Smooth muscle cell (in vitro differentiated cells): ENCODE measurements at regions not wholly inside any gene's neighbourhood (a gene's known extent, or its start where the extent isn't known, plus 50 kb on each side); places are given as distances from the start of the nearest gene placed in this dataset.
A peak's percentile ranks its signal among the peaks of the same experiment; 100 is the strongest.

Experiments used
- DNase-seq: peaks from one replicate; lab custom pipeline; 2025; ENCODE audit not compliant: unreplicated experiment; lab: John Stamatoyannopoulos, UW
- H2AFZ ChIP-seq: fragments of 200-600 bp; sonication (generic); 2 replicates; pipeline ENCODE4 v1.6.0; 2016; ENCODE audit warnings: antibody characterized with exemption, low read depth, mild to moderate bottlenecking
- H3F3A ChIP-seq: fragments of 200-600 bp; sonication (generic); 2 replicates; pipeline ENCODE4 v1.6.0; 2017; ENCODE audit warnings: antibody characterized with exemption, low read depth
- H3K27ac ChIP-seq: fragments of 200-600 bp; sonication (generic); 2 replicates; pipeline ENCODE4 v1.5.1; 2016; ENCODE audit warnings: low read depth, mild to moderate bottlenecking
- H3K27me3 ChIP-seq: fragments of 200-600 bp; sonication (generic); 2 replicates; pipeline ENCODE4 v1.6.1; 2016; ENCODE audit warnings: low read depth, mild to moderate bottlenecking
- H3K36me3 ChIP-seq: fragments of 200-600 bp; sonication (generic); 2 replicates; pipeline ENCODE4 v1.5.1; 2016; ENCODE audit warnings: low read depth
- H3K4me1 ChIP-seq: fragments of 200-600 bp; sonication (generic); 2 replicates; pipeline ENCODE4 v1.5.1; 2016; ENCODE audit warnings: low read depth
- H3K4me2 ChIP-seq: fragments of 200-600 bp; sonication (generic); 2 replicates; pipeline ENCODE4 v1.6.0; 2016; ENCODE audit warnings: mild to moderate bottlenecking
- H3K4me3 ChIP-seq: fragments of 200-600 bp; sonication (generic); 2 replicates; pipeline ENCODE4 v1.5.1; 2016; ENCODE audit warnings: mild to moderate bottlenecking
- H3K79me2 ChIP-seq: fragments of 200-600 bp; sonication (generic); 2 replicates; pipeline ENCODE4 v1.6.0; 2016; ENCODE audit warnings: low read depth, mild to moderate bottlenecking
- H3K9ac ChIP-seq: fragments of 200-600 bp; sonication (generic); 2 replicates; pipeline ENCODE4 v1.6.0; 2016; ENCODE audit warnings: low read depth
- H3K9me3 ChIP-seq: fragments of 200-600 bp; sonication (generic); replicated peaks from 2 replicates; pipeline ENCODE4 v1.5.1; 2016; ENCODE audit warnings: low read depth
- H4K20me1 ChIP-seq: fragments of 200-600 bp; sonication (generic); 2 replicates; pipeline ENCODE4 v1.6.0; 2016; ENCODE audit warnings: low read depth
- CTCF ChIP-seq: fragments of 200-600 bp; sonication (generic); IDR thresholded peaks from 2 replicates; pipeline ENCODE4 v1.5.1; 2017; ENCODE audit warnings: borderline replicate concordance, mild to moderate bottlenecking, antibody characterized with exemption; ENCODE audit not compliant: insufficient read depth, poor library complexity, severe bottlenecking
- WGBS: methylation state at CpG from one replicate; pipeline ENCODE4 v1.1.7; 2016; ENCODE audit warnings: low lambda C conversion rate; 5-methylcytosine and 5-hydroxymethylcytosine counted together

GRCh38 chr12:75581515-75581914 lies 70.1 kb upstream of the KRR1 start:
- H3K9ac ChIP-seq, result no peak overlapping the region
- H3K27me3 ChIP-seq, result no peaks in the 10 kb centered on the region
- H3K27ac ChIP-seq, result no peak overlapping the region
- 62% methylated on average over 3 of the region's 3 CpGs for WGBS
- peak overlapping the region; percentile 63 for H2AFZ ChIP-seq
- H3K4me2 ChIP-seq, result no peak overlapping the region
- no peaks in the 10 kb centered on the region for H3K36me3 ChIP-seq
- DNase-seq, result no peak
- H4K20me1 ChIP-seq, result no peaks in the 10 kb centered on the region
- H3K79me2 ChIP-seq, result no peaks in the 10 kb centered on the region
- H3F3A ChIP-seq, result peaks cover 4% of the 10 kb centered on the region
- TF ChIP-seq CTCF, result no peak
- H3K4me3 ChIP-seq, result no peak overlapping the region
- no peaks in the 10 kb centered on the region for H3K4me1 ChIP-seq
- no peaks in the 10 kb centered on the region for H3K9me3 ChIP-seq

- H3K36me3 ChIP-seq, result no peaks in the 10 kb centered on the region
- no peak for DNase-seq
- no peaks in the 10 kb centered on the region for H3K9me3 ChIP-seq
- no peak overlapping the region for H3K4me3 ChIP-seq
- no peaks in the 10 kb centered on the region for H3K79me2 ChIP-seq
- no peak for TF ChIP-seq CTCF
- no peak overlapping the region for H2AFZ ChIP-seq
- no peak overlapping the region for H3K27ac ChIP-seq
- H3K27me3 ChIP-seq, result no peaks in the 10 kb centered on the region
- H3K4me2 ChIP-seq, result no peak overlapping the region
- no peaks in the 10 kb centered on the region for H3F3A ChIP-seq
- H3K9ac ChIP-seq, result no peak overlapping the region
- 93% methylated on average over 3 of the region's 3 CpGs for WGBS
- no peaks in the 10 kb centered on the region for H4K20me1 ChIP-seq
- no peaks in the 10 kb centered on the region for H3K4me1 ChIP-seq
Measured at GRCh38 chr12:75579552-75579951, 68.1 kb upstream of the KRR1 start.

GRCh38 chr12:75578546-75578945 lies 67.1 kb upstream of the KRR1 start:
- Histone ChIP-seq H3K79me2 (no peaks in the 10 kb centered on the region), H3K27me3 (no peaks in the 10 kb centered on the region), H3K4me1 (no peaks in the 10 kb centered on the region), H3K36me3 (no peaks in the 10 kb centered on the region), H3K9ac (no peak overlapping the region), H3K9me3 (no peaks in the 10 kb centered on the region), H4K20me1 (no peaks in the 10 kb centered on the region), H3K4me2 (no peak overlapping the region), H3K27ac (no peak overlapping the region), H2AFZ (no peak overlapping the region), H3K4me3 (no peak overlapping the region), H3F3A (no peaks in the 10 kb centered on the region)
- no peak for TF ChIP-seq CTCF
- DNase-seq, result no peak
- WGBS, result 91% methylated on average over 2 of the region's 2 CpGs

- Histone ChIP-seq H2AFZ (no peak overlapping the region), H3K9ac (no peak overlapping the region), H3F3A (no peaks in the 10 kb centered on the region), H3K36me3 (no peaks in the 10 kb centered on the region), H3K27me3 (no peaks in the 10 kb centered on the region), H3K27ac (no peak overlapping the region), H3K9me3 (no peaks in the 10 kb centered on the region), H3K4me3 (no peak overlapping the region), H4K20me1 (no peaks in the 10 kb centered on the region), H3K4me1 (no peaks in the 10 kb centered on the region), H3K79me2 (no peaks in the 10 kb centered on the region), H3K4me2 (no peak overlapping the region)
- WGBS, result 96% methylated on average over 5 of the region's 5 CpGs
- no peak for TF ChIP-seq CTCF
- DNase-seq, result no peak
Measured at GRCh38 chr12:75577812-75578211, 66.4 kb upstream of the KRR1 start.
